Upper lobe of left lung (tissue), 6 donors: ENCODE measurements at regions not wholly inside any gene's neighbourhood (a gene's known extent, or its start where the extent isn't known, plus 50 kb on each side); places are given as distances from the start of the nearest gene placed in this dataset.

ENCODE experiments used
- ATAC-seq, 2 donors: fragments of 200-7000 bp; cut with Tn5 transposase; one replicate each; pipeline ENCODE4 v1.9.1; 2022; ENCODE audit warnings: mild to moderate bottlenecking in 2 of 2, moderate library complexity in 2 of 2; ENCODE audit not compliant: low FRiP score in 2 of 2
- DNase-seq, 2 donors: peaks; one replicate each; pipeline ENCODE4 v3.0.0-alpha.2; 2019 to 2020
- H3K27ac ChIP-seq, 4 donors: fragments of 200-600 bp; sonication (generic); one replicate each; pipeline ENCODE4 v1.5.1; 2016 to 2019
- H3K27me3 ChIP-seq, 4 donors: fragments of 200-600 bp; sonication (generic); one replicate each; pipeline ENCODE4 v1.5.1; 2017 to 2019
- H3K36me3 ChIP-seq, 4 donors: fragments of 200-600 bp; sonication (generic); one replicate each; pipeline ENCODE4 v1.5.1; 2016 to 2019
- H3K4me1 ChIP-seq, 4 donors: fragments of 200-600 bp; sonication (generic); one replicate each; pipeline ENCODE4 v1.5.1; 2018 to 2019
- H3K4me3 ChIP-seq, 4 donors: fragments of 200-600 bp; sonication (generic); one replicate each; pipeline ENCODE4 v1.5.1; 2017 to 2019; ENCODE audit warnings: mild to moderate bottlenecking in 2 of 4, moderate library complexity in 1 of 4
- H3K9me3 ChIP-seq, 4 donors: fragments of 200-600 bp; sonication (generic); one replicate each; pipeline ENCODE4 v1.5.1; 2018 to 2019
- EP300 ChIP-seq, 4 donors: sonication (generic); formaldehyde crosslinking; IDR thresholded peaks; one replicate each; pipeline ENCODE4 v1.5.1; 2017; ENCODE audit warnings: antibody characterized with exemption in 4 of 4, control low read depth in 2 of 4
- POLR2A ChIP-seq, 4 donors: fragments of 450-650 bp; IDR thresholded peaks; one replicate each; pipeline ENCODE4 v1.5.1; 2016 to 2017; ENCODE audit warnings: antibody characterized with exemption in 4 of 4, mild to moderate bottlenecking in 2 of 4
- POLR2AphosphoS5 ChIP-seq, 2 donors: sonication (generic); formaldehyde crosslinking; IDR thresholded peaks; one replicate each; pipeline ENCODE4 v1.5.1; 2017; ENCODE audit warnings: antibody characterized with exemption in 2 of 2
- WGBS, 2 donors: methylation state at CpG; one replicate each; pipeline ENCODE4 v1.1.5; 2017 to 2018; 5-methylcytosine and 5-hydroxymethylcytosine counted together
- TF ChIP-seq, protein P1 (sequence below), 6 experiments: fragments of 450-650 bp in 4 of 6; fragments of 200-600 bp in 2 of 6; sonication (generic) in 2 of 6; IDR thresholded peaks; one replicate each; pipeline ENCODE4 v1.5.1; 2016 to 2019; ENCODE audit warnings: antibody characterized with exemption in 6 of 6
- donor health status: DM: no; HTN: no; CAD: no; lungs with moderate emphysema.
- donor health status: DM: no; HTN: yes; CAD: no; lungs with severe emphysema.

DNA sequence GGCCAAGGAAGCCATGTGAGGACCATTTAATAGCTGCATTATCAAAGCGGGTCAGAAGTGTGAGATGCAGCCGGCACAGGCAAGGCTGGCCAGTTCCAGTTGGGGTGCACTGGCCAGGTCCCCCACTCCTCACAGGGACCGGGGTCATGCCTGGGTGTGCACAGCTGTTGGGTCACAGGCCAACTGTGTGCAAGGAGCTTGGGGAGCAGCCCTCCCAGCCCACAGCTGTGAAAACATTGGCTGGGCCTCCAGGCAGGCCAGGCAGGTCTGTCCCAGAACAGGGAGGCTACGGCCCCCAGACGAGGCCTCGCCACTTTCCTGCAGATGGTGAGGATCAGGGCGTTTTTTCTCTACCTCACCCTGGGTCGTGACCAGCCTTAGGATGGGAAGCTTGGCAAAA, 521.0 kb downstream of the NTRK3 start:
- no peaks in the 10 kb centered on the region for H3K4me1 ChIP-seq
- ATAC-seq (no peak), DNase-seq (peak in 1 of 2 donors; percentile 30)
- H3K36me3 ChIP-seq: no peaks in the 10 kb centered on the region
- no peaks in the 10 kb centered on the region for H3K9me3 ChIP-seq
- TF ChIP-seq, protein P1, sequence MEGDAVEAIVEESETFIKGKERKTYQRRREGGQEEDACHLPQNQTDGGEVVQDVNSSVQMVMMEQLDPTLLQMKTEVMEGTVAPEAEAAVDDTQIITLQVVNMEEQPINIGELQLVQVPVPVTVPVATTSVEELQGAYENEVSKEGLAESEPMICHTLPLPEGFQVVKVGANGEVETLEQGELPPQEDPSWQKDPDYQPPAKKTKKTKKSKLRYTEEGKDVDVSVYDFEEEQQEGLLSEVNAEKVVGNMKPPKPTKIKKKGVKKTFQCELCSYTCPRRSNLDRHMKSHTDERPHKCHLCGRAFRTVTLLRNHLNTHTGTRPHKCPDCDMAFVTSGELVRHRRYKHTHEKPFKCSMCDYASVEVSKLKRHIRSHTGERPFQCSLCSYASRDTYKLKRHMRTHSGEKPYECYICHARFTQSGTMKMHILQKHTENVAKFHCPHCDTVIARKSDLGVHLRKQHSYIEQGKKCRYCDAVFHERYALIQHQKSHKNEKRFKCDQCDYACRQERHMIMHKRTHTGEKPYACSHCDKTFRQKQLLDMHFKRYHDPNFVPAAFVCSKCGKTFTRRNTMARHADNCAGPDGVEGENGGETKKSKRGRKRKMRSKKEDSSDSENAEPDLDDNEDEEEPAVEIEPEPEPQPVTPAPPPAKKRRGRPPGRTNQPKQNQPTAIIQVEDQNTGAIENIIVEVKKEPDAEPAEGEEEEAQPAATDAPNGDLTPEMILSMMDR (IDR thresholded peaks at IDR 0.05): no peak
- TF ChIP-seq POLR2A (IDR thresholded peaks at IDR 0.05) (no peak), EP300 (IDR thresholded peaks at IDR 0.05) (no peak), POLR2AphosphoS5 (IDR thresholded peaks at IDR 0.05) (no peak)
- WGBS, 2 donors: 81 to 82% methylated on average over 8 of the region's 8 CpGs
- H3K27me3 ChIP-seq: no peaks in the 10 kb centered on the region
- H3K27ac ChIP-seq: no peak overlapping the region
- H3K4me3 ChIP-seq: no peak overlapping the region

DNA sequence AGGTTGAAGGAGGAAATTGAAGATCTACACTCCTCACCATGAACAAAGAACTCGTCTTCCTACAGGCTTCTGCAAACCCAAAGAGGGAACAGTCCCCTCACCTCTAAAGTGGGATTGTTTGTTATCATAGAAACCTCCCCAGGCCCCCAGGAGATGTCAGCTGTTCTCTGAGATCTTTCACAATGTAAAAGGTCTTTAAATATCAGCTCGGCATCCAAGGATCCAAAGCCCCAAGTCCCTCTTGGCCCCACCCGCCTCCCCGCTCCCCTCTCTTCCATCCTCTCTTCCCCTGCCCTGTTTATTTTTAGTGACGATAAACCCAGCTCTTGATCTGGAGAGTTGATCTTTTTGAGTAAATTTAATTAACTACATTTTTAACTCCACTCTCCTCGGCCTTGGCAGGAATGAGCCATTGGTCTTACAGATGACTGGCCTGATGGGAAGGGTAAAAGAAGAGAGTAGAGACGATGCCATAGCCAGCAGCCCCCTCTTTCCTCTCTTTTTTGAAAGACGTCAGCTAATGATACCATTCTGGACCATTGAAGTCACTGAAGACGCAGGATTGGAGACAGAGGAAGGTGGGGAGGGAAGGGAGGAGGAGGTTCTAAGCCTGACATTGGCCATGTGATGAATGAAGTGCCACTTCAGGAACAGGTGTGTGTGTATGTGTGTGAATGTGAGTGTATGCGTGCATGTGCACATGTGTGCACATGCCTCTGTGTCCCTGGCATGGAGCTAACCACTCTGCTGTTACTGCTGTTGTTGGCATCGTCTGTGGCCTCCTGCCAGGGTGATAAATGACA, 521.8 kb downstream of the NTRK3 start:
- DNase-seq: no peak
- 72 to 77% methylated on average over 11 of the region's 11 CpGs for WGBS, 2 donors
- H3K27me3 ChIP-seq: no peaks in the 10 kb centered on the region
- no peak for ATAC-seq
- H3K4me1 ChIP-seq: no peaks in the 10 kb centered on the region
- no peak overlapping the region for H3K4me3 ChIP-seq
- TF ChIP-seq POLR2A (IDR thresholded peaks at IDR 0.05) (no peak), EP300 (IDR thresholded peaks at IDR 0.05) (no peak), POLR2AphosphoS5 (IDR thresholded peaks at IDR 0.05) (no peak)
- TF ChIP-seq, protein P1 (IDR thresholded peaks at IDR 0.05): no peak
- H3K27ac ChIP-seq: no peak overlapping the region
- H3K36me3 ChIP-seq: no peaks in the 10 kb centered on the region
- no peaks in the 10 kb centered on the region for H3K9me3 ChIP-seq

DNA sequence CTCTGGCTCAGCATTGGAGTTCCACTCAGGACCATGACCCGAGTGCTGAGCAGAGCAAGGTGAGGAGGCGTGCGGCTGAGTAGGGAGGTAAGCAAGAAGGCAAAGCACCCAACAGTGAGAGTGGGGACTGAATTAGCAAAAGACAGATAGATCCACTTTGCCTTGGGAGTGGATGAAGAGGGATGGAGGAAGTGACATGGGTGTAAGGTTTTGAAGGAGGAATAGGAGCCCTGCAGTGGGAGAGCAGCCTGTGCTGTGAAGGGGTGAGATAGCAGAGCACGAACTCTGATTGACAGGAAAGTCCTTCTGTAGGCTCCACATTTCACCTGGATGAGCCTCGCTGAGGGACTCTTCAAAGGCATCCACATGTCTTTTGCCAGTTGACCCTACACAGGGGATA, 522.6 kb downstream of the NTRK3 start:
- no peaks in the 10 kb centered on the region for H3K4me1 ChIP-seq
- H3K4me3 ChIP-seq: no peak overlapping the region
- ATAC-seq: no peak
- H3K27me3 ChIP-seq: no peaks in the 10 kb centered on the region
- no peak for DNase-seq
- WGBS, 2 donors: 87% methylated on average over 5 of the region's 5 CpGs
- H3K9me3 ChIP-seq: no peaks in the 10 kb centered on the region
- no peaks in the 10 kb centered on the region for H3K36me3 ChIP-seq
- TF ChIP-seq, protein P1 (IDR thresholded peaks at IDR 0.05): no peak
- TF ChIP-seq POLR2AphosphoS5 (IDR thresholded peaks at IDR 0.05) (no peak), EP300 (IDR thresholded peaks at IDR 0.05) (no peak), POLR2A (IDR thresholded peaks at IDR 0.05) (no peak)
- no peak overlapping the region for H3K27ac ChIP-seq

DNA sequence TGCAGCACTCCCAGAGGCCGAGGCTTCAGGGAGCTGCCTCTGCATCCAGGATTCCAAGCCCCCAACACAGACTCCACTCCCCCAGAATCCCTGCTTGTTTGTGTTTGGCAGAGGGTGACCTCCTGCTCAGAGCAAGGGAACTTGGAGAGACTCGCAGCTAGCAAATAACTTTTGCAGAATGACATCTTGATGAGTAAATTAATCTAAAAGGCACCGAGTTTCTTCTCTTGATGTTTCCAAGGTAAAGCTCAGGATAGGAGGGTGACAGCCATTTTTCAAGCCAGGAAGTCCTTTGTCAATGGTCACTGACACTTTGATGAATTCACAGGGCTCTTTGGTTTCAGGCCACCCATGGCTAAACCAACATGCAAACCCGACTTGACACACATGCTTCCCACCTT, 523.0 kb downstream of the NTRK3 start:
- H3K4me1 ChIP-seq: no peaks in the 10 kb centered on the region
- no peak for DNase-seq
- H3K36me3 ChIP-seq: no peaks in the 10 kb centered on the region
- no peaks in the 10 kb centered on the region for H3K9me3 ChIP-seq
- H3K27me3 ChIP-seq: no peaks in the 10 kb centered on the region
- no peak for TF ChIP-seq EP300 (IDR thresholded peaks at IDR 0.05)
- TF ChIP-seq, protein P1 (IDR thresholded peaks at IDR 0.05): no peak
- TF ChIP-seq POLR2A (IDR thresholded peaks at IDR 0.05): no peak
- TF ChIP-seq POLR2AphosphoS5 (IDR thresholded peaks at IDR 0.05): no peak
- WGBS, 2 donors: 34 to 53% methylated on average over 3 to 4 of the region's 4 CpGs
- H3K27ac ChIP-seq: no peak overlapping the region
- no peak for ATAC-seq
- no peak overlapping the region for H3K4me3 ChIP-seq

DNA sequence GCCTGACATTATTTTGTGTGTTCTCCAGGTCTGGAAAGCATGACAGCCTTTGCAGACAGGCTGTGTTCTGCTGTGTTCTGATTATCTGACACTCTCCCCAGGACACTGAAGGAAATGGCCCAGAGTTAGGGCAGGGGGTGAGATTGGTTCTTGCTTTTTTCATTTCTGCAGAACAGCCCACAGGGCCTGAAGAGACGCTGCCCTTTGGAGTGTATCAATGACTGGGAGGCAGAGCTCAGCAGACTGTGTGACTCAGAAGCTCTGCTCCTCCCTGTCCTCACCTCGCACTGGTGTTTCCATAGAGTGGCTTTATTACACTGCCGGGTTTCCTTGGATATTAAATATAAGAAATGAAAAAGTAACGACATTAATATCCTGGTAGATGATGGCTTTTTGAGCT, 523.6 kb downstream of the NTRK3 start:
- WGBS, 2 donors: 79 to 85% methylated on average over 4 of the region's 4 CpGs

More for the DNA sequence above, 523.6 kb downstream of the NTRK3 start:
- Histone ChIP-seq H3K27me3 (no peaks in the 10 kb centered on the region), H3K27ac (no peak overlapping the region), H3K4me3 (no peak overlapping the region), H3K4me1 (no peaks in the 10 kb centered on the region), H3K9me3 (no peaks in the 10 kb centered on the region), H3K36me3 (no peaks in the 10 kb centered on the region)
- TF ChIP-seq EP300 (IDR thresholded peaks at IDR 0.05) (no peak), POLR2A (IDR thresholded peaks at IDR 0.05) (no peak), POLR2AphosphoS5 (IDR thresholded peaks at IDR 0.05) (no peak)
- TF ChIP-seq, protein P1 (IDR thresholded peaks at IDR 0.05): no peak
- no peak for DNase-seq
- no peak for ATAC-seq
